Sigmoid colon (tissue), 6 donors: ENCODE measurements at regions not wholly inside any gene's neighbourhood (a gene's known extent, or its start where the extent isn't known, plus 50 kb on each side); places are given as distances from the start of the nearest gene placed in this dataset.

Experiments used
- DNase-seq: peaks from one replicate; pipeline ENCODE4 v3.0.0-alpha.2; 2019
- H3K27ac ChIP-seq, 4 donors: fragments of 200-600 bp; sonication (generic); one replicate each; pipeline ENCODE4 v1.5.1; 2016 to 2019; ENCODE audit warnings: mild to moderate bottlenecking in 1 of 4
- H3K27me3 ChIP-seq, 3 donors: fragments of 200-600 bp; sonication (generic); one replicate each; pipeline ENCODE4 v1.5.1; 2019; ENCODE audit warnings: mild to moderate bottlenecking in 1 of 3
- H3K36me3 ChIP-seq, 4 donors: fragments of 200-600 bp; sonication (generic); one replicate each; pipeline ENCODE4 v1.5.1; 2016 to 2019
- H3K4me1 ChIP-seq, 4 donors: fragments of 200-600 bp; sonication (generic); one replicate each; pipeline ENCODE4 v1.5.1; 2017 to 2019
- H3K4me3 ChIP-seq, 4 donors: fragments of 200-600 bp; sonication (generic); one replicate each; pipeline ENCODE4 v1.5.1; 2017 to 2019; ENCODE audit warnings: mild to moderate bottlenecking in 2 of 4, moderate library complexity in 1 of 4
- H3K9me3 ChIP-seq, 4 donors: fragments of 200-600 bp in 3 of 4; sonication (generic) in 3 of 4; one replicate each; pipeline versions ENCODE4 v1.5.1 to v1.6.1; 2013 to 2019
- CTCF ChIP-seq, 4 experiments: fragments of 450-650 bp in 3 of 4; fragments of 200-600 bp in 1 of 4; IDR thresholded peaks; one replicate each; pipeline ENCODE4 v1.5.1; 2016 to 2019; ENCODE audit warnings: antibody characterized with exemption in 4 of 4, mild to moderate bottlenecking in 3 of 4, moderate library complexity in 2 of 4
- EP300 ChIP-seq, 4 donors: sonication (generic); formaldehyde crosslinking; IDR thresholded peaks; one replicate each; pipeline ENCODE4 v1.6.1; 2017; ENCODE audit warnings: antibody characterized with exemption in 4 of 4
- POLR2A ChIP-seq, 2 donors: fragments of 450-650 bp; IDR thresholded peaks; one replicate each; pipeline ENCODE4 v1.6.1; 2016; ENCODE audit warnings: antibody characterized with exemption in 2 of 2, mild to moderate bottlenecking in 2 of 2, moderate library complexity in 2 of 2
- POLR2AphosphoS5 ChIP-seq, 4 donors: sonication (generic); formaldehyde crosslinking; IDR thresholded peaks; one replicate each; pipeline ENCODE4 v1.6.1; 2017; ENCODE audit warnings: antibody characterized with exemption in 4 of 4
- WGBS, 2 donors: extraction: QIAGEN DNeasy Blood & Tissue Kit; methylation state at CpG; one replicate each; pipeline ENCODE4 v1.1.7; 2013; 5-methylcytosine and 5-hydroxymethylcytosine counted together
- intact Hi-C: fragments of 100-400 bp; cut with DNase I; formaldehyde crosslinking; loops from one replicate; pipeline ENCODE4 v1.15.1; 2023
- donor health status: healthy with polysubstance abuse.
- donor health status: healthy.

- H3K36me3 ChIP-seq, result no peaks in the 10 kb centered on the region
- no peak for DNase-seq
- no peak overlapping the region for H3K27ac ChIP-seq
- no peaks in the 10 kb centered on the region for H3K27me3 ChIP-seq
- WGBS, 2 donors, result 89 to 93% methylated on average over 5 of the region's 5 CpGs
- peaks cover 0 to 7% (median 0%) of the 10 kb centered on the region in 4 donors for H3K4me1 ChIP-seq
- intact Hi-C loops, result no loop called here
- H3K4me3 ChIP-seq, result no peak overlapping the region
- TF ChIP-seq POLR2A (IDR thresholded peaks at IDR 0.05) (no peak), EP300 (IDR thresholded peaks at IDR 0.05) (no peak)
- H3K9me3 ChIP-seq, result peaks cover 0 to 4% (median 0%) of the 10 kb centered on the region in 4 donors
Observed at GRCh38 chr18:63043516-63043915, 276.1 kb downstream of the BCL2 start.

- intact Hi-C loops, result no loop called here
- Histone ChIP-seq H3K27ac (no peak overlapping the region), H3K4me3 (no peak overlapping the region), H3K9me3 (peaks cover 0 to 4% (median 0%) of the 10 kb centered on the region in 4 donors), H3K36me3 (no peaks in the 10 kb centered on the region), H3K4me1 (peaks cover 0 to 7% (median 0%) of the 10 kb centered on the region in 4 donors), H3K27me3 (no peaks in the 10 kb centered on the region)
- no peak for TF ChIP-seq EP300 (IDR thresholded peaks at IDR 0.05)
- no peak for TF ChIP-seq CTCF (IDR thresholded peaks at IDR 0.05)
- no peak for TF ChIP-seq POLR2AphosphoS5 (IDR thresholded peaks at IDR 0.05)
- TF ChIP-seq POLR2A (IDR thresholded peaks at IDR 0.05), result no peak
- DNase-seq, result no peak
Observed at GRCh38 chr18:63042351-63042750, 277.2 kb downstream of the BCL2 start.

- no peaks in the 10 kb centered on the region for H3K36me3 ChIP-seq
- peaks cover 0 to 7% (median 0%) of the 10 kb centered on the region in 4 donors for H3K4me1 ChIP-seq
- intact Hi-C loops, result no loop called here
- no peak for DNase-seq
- no peak overlapping the region for H3K4me3 ChIP-seq
- no peaks in the 10 kb centered on the region for H3K27me3 ChIP-seq
- no peak overlapping the region for H3K27ac ChIP-seq
- WGBS, 2 donors, result 56 to 60% methylated on average over 4 of the region's 4 CpGs
- TF ChIP-seq POLR2A (IDR thresholded peaks at IDR 0.05), result no peak
- no peak for TF ChIP-seq CTCF (IDR thresholded peaks at IDR 0.05)
- TF ChIP-seq EP300 (IDR thresholded peaks at IDR 0.05), result no peak
- TF ChIP-seq POLR2AphosphoS5 (IDR thresholded peaks at IDR 0.05), result no peak
- H3K9me3 ChIP-seq, result peaks cover 0 to 4% (median 0%) of the 10 kb centered on the region in 4 donors
Observed at GRCh38 chr18:63040788-63041410, 278.7 kb downstream of the BCL2 start.

GRCh38 chr18:63037491-63037890 is 282.1 kb downstream of the BCL2 start:
- no peaks in the 10 kb centered on the region for H3K4me1 ChIP-seq
- TF ChIP-seq CTCF (IDR thresholded peaks at IDR 0.05) (no peak), POLR2AphosphoS5 (IDR thresholded peaks at IDR 0.05) (no peak), POLR2A (IDR thresholded peaks at IDR 0.05) (no peak), EP300 (IDR thresholded peaks at IDR 0.05) (no peak)
- H3K36me3 ChIP-seq, result no peaks in the 10 kb centered on the region
- no peak for DNase-seq
- peaks cover 0 to 3% (median 0%) of the 10 kb centered on the region in 4 donors for H3K9me3 ChIP-seq
- 75 to 84% methylated on average over 2 of the region's 2 CpGs for WGBS, 2 donors
- H3K4me3 ChIP-seq, result no peak overlapping the region
- H3K27me3 ChIP-seq, result no peaks in the 10 kb centered on the region
- intact Hi-C loops, result no loop called here
- H3K27ac ChIP-seq, result no peak overlapping the region

GRCh38 chr18:63031375-63031774 is 288.2 kb downstream of the BCL2 start:
- WGBS, 2 donors, result 70 to 81% methylated on average over 1 of the region's 1 CpG

More at GRCh38 chr18:63031375-63031774, 288.2 kb downstream of the BCL2 start:
- H3K9me3 ChIP-seq, result no peaks in the 10 kb centered on the region
- TF ChIP-seq EP300 (IDR thresholded peaks at IDR 0.05), result no peak
- no peak for TF ChIP-seq POLR2A (IDR thresholded peaks at IDR 0.05)
- no peak for TF ChIP-seq CTCF (IDR thresholded peaks at IDR 0.05)
- TF ChIP-seq POLR2AphosphoS5 (IDR thresholded peaks at IDR 0.05), result no peak
- H3K4me3 ChIP-seq, result no peak overlapping the region
- H3K27me3 ChIP-seq, result no peaks in the 10 kb centered on the region
- H3K4me1 ChIP-seq, result no peaks in the 10 kb centered on the region
- no peaks in the 10 kb centered on the region for H3K36me3 ChIP-seq
- no peak for DNase-seq
- no peak overlapping the region for H3K27ac ChIP-seq
- intact Hi-C loops, result no loop called here
